HepG2 (cell line): ENCODE measurements at regions not wholly inside any gene's neighbourhood (a gene's known extent, or its start where the extent isn't known, plus 50 kb on each side); places are given as distances from the start of the nearest gene placed in this dataset.
A peak's percentile ranks its signal among the peaks of the same experiment; 100 is the strongest.

Experiments used
- ARNT2 ChIP-seq: sonication (generic); formaldehyde crosslinking; IDR thresholded peaks from 2 replicates; pipeline ENCODE4 v1.8.0; 2022; ENCODE audit warnings: mild to moderate bottlenecking, low read depth, missing genetic modification reagents, moderate library complexity
- CBX2 ChIP-seq, 2 experiments: fragments of 200-600 bp in 1 of 2; sonication (generic); formaldehyde crosslinking in 1 of 2; IDR thresholded peaks; 2 replicates each; pipeline versions ENCODE4 v1.7.0 to v1.8.1; 2018 to 2022; ENCODE audit warnings: low read depth in 2 of 2, low read length in 1 of 2, mild to moderate bottlenecking in 1 of 2, missing genetic modification reagents in 1 of 2
- CEBPG ChIP-seq: IDR thresholded peaks from 2 replicates; pipeline ENCODE4 v1.6.1; 2016
- ELF3 ChIP-seq: IDR thresholded peaks from 2 replicates; pipeline ENCODE4 v1.6.1; 2016; ENCODE audit warnings: missing genetic modification reagents, missing compliant biosample characterization
- FOSL2 ChIP-seq: sonication (generic); formaldehyde crosslinking; IDR thresholded peaks from 2 replicates; pipeline ENCODE4 v1.4.0; 2020; ENCODE audit warnings: missing genetic modification reagents
- FOXO1 ChIP-seq: sonication (generic); formaldehyde crosslinking; IDR thresholded peaks from 2 replicates; pipeline ENCODE4 v1.4.0; 2020; ENCODE audit warnings: missing genetic modification reagents
- GABPA ChIP-seq, 2 experiments: IDR thresholded peaks; 2 replicates each; pipeline ENCODE4 v1.6.1; 2011 to 2016; ENCODE audit warnings: low read depth in 2 of 2, low read length in 1 of 2, missing biosample characterization in 1 of 2, missing genetic modification characterization in 1 of 2
- HMG20B ChIP-seq: conservative IDR thresholded peaks from 2 replicates; pipeline ENCODE4 v1.6.1; 2016; ENCODE audit warnings: missing genetic modification reagents, missing compliant biosample characterization
- HOXA3 ChIP-seq: sonication (generic); formaldehyde crosslinking; IDR thresholded peaks from 2 replicates; pipeline ENCODE4 v1.5.0; 2020; ENCODE audit warnings: missing genetic modification reagents
- KDM5A ChIP-seq: fragments of 200-600 bp; sonication (generic); IDR thresholded peaks from 2 replicates; pipeline ENCODE4 v1.7.0; 2018; ENCODE audit warnings: antibody characterized with exemption, mild to moderate bottlenecking, low read length, borderline replicate concordance
- KLF11 ChIP-seq: IDR thresholded peaks from 2 replicates; pipeline ENCODE4 v1.6.1; 2016; ENCODE audit warnings: missing compliant biosample characterization
- MIER2 ChIP-seq: IDR thresholded peaks from 2 replicates; pipeline ENCODE4 v1.6.1; 2016; ENCODE audit warnings: missing biosample characterization, missing genetic modification reagents
- MNT ChIP-seq: fragments of 450-650 bp; IDR thresholded peaks from 2 replicates; pipeline ENCODE4 v1.6.1; 2016
- NONO ChIP-seq, 2 experiments: fragments of 450-650 bp in 1 of 2; sonication (generic) in 1 of 2; formaldehyde crosslinking in 1 of 2; IDR thresholded peaks in 1 of 2; conservative IDR thresholded peaks in 1 of 2; 2 replicates each; pipeline versions ENCODE4 v1.6.1 to v1.8.0; 2017 to 2022; ENCODE audit warnings: mild to moderate bottlenecking in 1 of 2, missing genetic modification reagents in 1 of 2, moderate library complexity in 1 of 2
- PHF8 ChIP-seq: sonication (generic); formaldehyde crosslinking; IDR thresholded peaks from 2 replicates; pipeline ENCODE4 v1.5.0; 2020; ENCODE audit warnings: missing genetic modification reagents
- PRMT3 ChIP-seq: sonication (generic); formaldehyde crosslinking; IDR thresholded peaks from 2 replicates; pipeline ENCODE4 v1.8.1; 2022; ENCODE audit warnings: low read depth, mild to moderate bottlenecking, moderate library complexity, missing genetic modification reagents, borderline replicate concordance
- TBX2 ChIP-seq: sonication (generic); formaldehyde crosslinking; IDR thresholded peaks from 2 replicates; pipeline ENCODE4 v1.5.0; 2020; ENCODE audit warnings: missing genetic modification reagents, mild to moderate bottlenecking, borderline replicate concordance
- ZBTB21 ChIP-seq: sonication (generic); formaldehyde crosslinking; IDR thresholded peaks from 2 replicates; pipeline ENCODE4 v1.4.0; 2020; ENCODE audit warnings: missing genetic modification reagents
- ZBTB3 ChIP-seq: sonication (generic); formaldehyde crosslinking; IDR thresholded peaks from 2 replicates; pipeline ENCODE4 v1.4.0; 2020; ENCODE audit warnings: low read depth, mild to moderate bottlenecking, moderate library complexity, missing genetic modification reagents, borderline replicate concordance
- ZNF24 ChIP-seq: fragments of 450-650 bp; IDR thresholded peaks from 2 replicates; pipeline ENCODE4 v1.6.1; 2017; ENCODE audit warnings: antibody characterized with exemption, mild to moderate bottlenecking
- ZNF280B ChIP-seq: sonication (generic); formaldehyde crosslinking; IDR thresholded peaks from 2 replicates; pipeline ENCODE4 v1.5.0; 2020; ENCODE audit warnings: missing genetic modification reagents, mild to moderate bottlenecking, borderline replicate concordance
- ZNF30 ChIP-seq: sonication (generic); formaldehyde crosslinking; IDR thresholded peaks from 2 replicates; pipeline ENCODE4 v1.5.0; 2020; ENCODE audit warnings: mild to moderate bottlenecking, missing genetic modification reagents
- ZNF350 ChIP-seq: sonication (generic); formaldehyde crosslinking; IDR thresholded peaks from 2 replicates; pipeline ENCODE4 v1.4.0; 2020; ENCODE audit warnings: mild to moderate bottlenecking, low read depth, missing genetic modification reagents, borderline replicate concordance
- ZNF549 ChIP-seq: sonication (generic); formaldehyde crosslinking; IDR thresholded peaks from 2 replicates; pipeline ENCODE4 v1.5.0; 2020; ENCODE audit warnings: missing genetic modification reagents
- ZNF766 ChIP-seq: sonication (generic); formaldehyde crosslinking; IDR thresholded peaks from 2 replicates; pipeline ENCODE4 v1.5.0; 2020; ENCODE audit warnings: missing genetic modification reagents, borderline replicate concordance
- ZSCAN12 ChIP-seq: sonication (generic); formaldehyde crosslinking; IDR thresholded peaks from 2 replicates; pipeline ENCODE4 v1.9.0; 2021; ENCODE audit warnings: mild to moderate bottlenecking, missing genetic modification reagents
- ZSCAN20 ChIP-seq: sonication (generic); formaldehyde crosslinking; IDR thresholded peaks from 2 replicates; pipeline ENCODE4 v1.4.0; 2020; ENCODE audit warnings: missing genetic modification reagents, mild to moderate bottlenecking, borderline replicate concordance

GRCh38 chr6:167210375-167211294, 52.9 kb upstream of the GPR31 start (continued):
- TF ChIP-seq MNT (peak; percentile 18; the same call in 1 of the 2 replicates), ELF3 (CRISPR knock-in tag) (peak; percentile 91), HMG20B (CRISPR knock-in tag) (0 out of 2 replicates have a peak, but pooled peaks have one; percentile 54), FOXO1 (peak; percentile 95), KDM5A (no peak), ZNF24 (no peak), PHF8 (CRISPR knock-in tag) (peak; percentile 17; the same call in 1 of the 2 replicates), NONO (IDR thresholded peaks at IDR 0.05) (no peak), NONO (CRISPR knock-in tag; conservative IDR thresholded peaks at IDR 0.05) (0 out of 2 replicates have a peak, but pooled peaks have one; percentile 44), ZNF280B (CRISPR knock-in tag) (0 out of 2 replicates have a peak, but pooled peaks have one; percentile 32), ZBTB21 (0 out of 2 replicates have a peak, but pooled peaks have one; percentile 36), FOSL2 (CRISPR knock-in tag) (peak; percentile 79), ARNT2 (CRISPR knock-in tag) (no peak), KLF11 (CRISPR knock-in tag) (peak; percentile 54; the same call in 1 of the 2 replicates), MIER2 (peak; percentile 64), ZNF350 (CRISPR knock-in tag) (peak; percentile 61; the same call in 1 of the 2 replicates), ZBTB3 (CRISPR knock-in tag) (0 out of 2 replicates have a peak, but pooled peaks have one; percentile 72), HOXA3 (CRISPR knock-in tag) (peak; percentile 84), ZNF766 (CRISPR knock-in tag) (peak; percentile 63; the same call in 1 of the 2 replicates), PRMT3 (CRISPR knock-in tag) (0 out of 2 replicates have a peak, but pooled peaks have one; percentile 47), ZSCAN20 (CRISPR knock-in tag) (0 out of 2 replicates have a peak, but pooled peaks have one; percentile 56), GABPA (IDR thresholded peaks at IDR 0.05; ENCODE audit: low read depth, low read length) (no peak), GABPA (CRISPR knock-in tag; IDR thresholded peaks at IDR 0.05; ENCODE audit: low read depth) (peak; percentile 59), CBX2 (IDR thresholded peaks at IDR 0.05; ENCODE audit: low read depth, low read length) (no peak), CBX2 (CRISPR knock-in tag; IDR thresholded peaks at IDR 0.05; ENCODE audit: low read depth) (no peak), TBX2 (CRISPR knock-in tag) (peak; percentile 96), ZSCAN12 (CRISPR knock-in tag) (no peak), ZNF549 (CRISPR knock-in tag) (no peak), ZNF30 (CRISPR knock-in tag) (no peak), CEBPG (peak; percentile 56)
